ENCODE measurements at regions not wholly inside any gene's neighbourhood (a gene's known extent, or its start where the extent isn't known, plus 50 kb on each side); places are given as distances from the start of the nearest gene placed in this dataset.

- Histone ChIP-seq H3K4me3 (ENCODE audit: low read depth in 2 of 2, low read length in 1 of 2) (no peak overlapping the region), H3F3A (replicated peaks; ENCODE audit: insufficient read depth) (no peaks in the 10 kb centered on the region), H3K4me2 (no peak overlapping the region), H3K79me2 (ENCODE audit: insufficient read depth) (no peaks in the 10 kb centered on the region), H3K9me3 (no peaks in the 10 kb centered on the region), H2AFZ (ENCODE audit: low read depth) (no peak overlapping the region), H3K36me3 (replicated peaks in 1 of 2; ENCODE audit: control insufficient read depth in 1 of 2, insufficient read depth in 2 of 2, low read length in 1 of 2) (no peaks in the 10 kb centered on the region), H3K4me1 (ENCODE audit: control insufficient read depth in 1 of 2, insufficient read depth in 2 of 2, low read depth in 1 of 2, low read length in 1 of 2) (no peaks in the 10 kb centered on the region), H3K9ac (no peak overlapping the region), H3K9me2 (no peaks in the 10 kb centered on the region), H3K27ac (ENCODE audit: low read depth in 2 of 2, low read length in 1 of 2) (no peak overlapping the region), H3K27me3 (ENCODE audit: insufficient read depth) (no peaks in the 10 kb centered on the region), H4K20me1 (ENCODE audit: insufficient read depth) (no peaks in the 10 kb centered on the region)
- no peak for DNase-seq
- ChIA-PET CTCF (interaction anchor here (1.1 kb wide), 1 partner anchor 15 kb away, joined by 3 read pairs; no protein-coding TSS in a partner anchor), POLR2A (no interaction called here)
- WGBS (ENCODE audit: low lambda C conversion rate), result 68% methylated on average over 4 of the region's 4 CpGs
- TF ChIP-seq ZBTB33 (IDR thresholded peaks at IDR 0.05; ENCODE audit: borderline replicate concordance, low read depth), result no peak
- no peak for TF ChIP-seq IRF3 (IDR thresholded peaks at IDR 0.05; ENCODE audit: low read depth, low read length)
- no peak for TF ChIP-seq TEAD4 (IDR thresholded peaks at IDR 0.05; ENCODE audit: borderline replicate concordance, insufficient read depth)
- TF ChIP-seq FOSL2 (IDR thresholded peaks at IDR 0.05; ENCODE audit: borderline replicate concordance, low read depth), result no peak
- no peak for TF ChIP-seq PBX3 (IDR thresholded peaks at IDR 0.05)
- TF ChIP-seq USF1 (IDR thresholded peaks at IDR 0.05; ENCODE audit: borderline replicate concordance, low read depth), result no peak
- TF ChIP-seq SMC3 (IDR thresholded peaks at IDR 0.05; ENCODE audit: low read depth, low read length), result no peak
Observed at GRCh38 chr13:72637561-72637960, 89.9 kb downstream of the MZT1 start.

- Histone ChIP-seq H3K4me1 (ENCODE audit: control insufficient read depth in 1 of 2, insufficient read depth in 2 of 2, low read depth in 1 of 2, low read length in 1 of 2) (no peaks in the 10 kb centered on the region), H3K9me2 (no peaks in the 10 kb centered on the region), H3K9ac (no peak overlapping the region), H3F3A (replicated peaks; ENCODE audit: insufficient read depth) (no peaks in the 10 kb centered on the region), H3K27me3 (ENCODE audit: insufficient read depth) (no peaks in the 10 kb centered on the region), H4K20me1 (ENCODE audit: insufficient read depth) (no peaks in the 10 kb centered on the region), H3K4me2 (no peak overlapping the region), H2AFZ (ENCODE audit: low read depth) (no peak overlapping the region), H3K4me3 (ENCODE audit: low read depth in 2 of 2, low read length in 1 of 2) (no peak overlapping the region), H3K79me2 (ENCODE audit: insufficient read depth) (no peaks in the 10 kb centered on the region), H3K36me3 (replicated peaks in 1 of 2; ENCODE audit: control insufficient read depth in 1 of 2, insufficient read depth in 2 of 2, low read length in 1 of 2) (no peaks in the 10 kb centered on the region), H3K9me3 (no peaks in the 10 kb centered on the region), H3K27ac (ENCODE audit: low read depth in 2 of 2, low read length in 1 of 2) (no peak overlapping the region)
- ChIA-PET CTCF (interaction anchor here (1.2 kb wide), 2 partner anchors 8 to 61 kb away, joined by 3 to 4 read pairs; no protein-coding TSS in a partner anchor), POLR2A (no interaction called here)
- no peak for TF ChIP-seq RAD21 (IDR thresholded peaks at IDR 0.05; ENCODE audit: low read length)
- no peak for TF ChIP-seq GABPA (IDR thresholded peaks at IDR 0.05; ENCODE audit: low read depth)
- no peak for TF ChIP-seq GATA2 (CRISPR knock-in tag; IDR thresholded peaks at IDR 0.05)
- no peak for TF ChIP-seq USF1 (IDR thresholded peaks at IDR 0.05; ENCODE audit: borderline replicate concordance, low read depth)
- TF ChIP-seq TEAD4 (IDR thresholded peaks at IDR 0.05; ENCODE audit: borderline replicate concordance, insufficient read depth), result no peak
- WGBS (ENCODE audit: low lambda C conversion rate), result 45% methylated on average over 1 of the region's 1 CpG
- DNase-seq, result no peak
Observed at GRCh38 chr13:72634859-72635258, 92.6 kb downstream of the MZT1 start.

Measured in SK-N-SH (cell line).